ENCODE measurements at regions not wholly inside any gene's neighbourhood (a gene's known extent, or its start where the extent isn't known, plus 50 kb on each side); places are given as distances from the start of the nearest gene placed in this dataset.
A peak's percentile ranks its signal among the peaks of the same experiment; 100 is the strongest.

GRCh38 chr13:73759434-73759833 lies 374.8 kb downstream of the KLF12 start:
- intact Hi-C loops (cut with DNase I): loop anchor here in 1 of 4 donors (10.0 kb wide), 1 partner anchor 525 kb away; no protein-coding TSS in a partner anchor

GRCh38 chr13:73757481-73758233 lies 376.5 kb downstream of the KLF12 start:
- no peaks in the 10 kb centered on the region for H3K36me3 ChIP-seq
- H3K27ac ChIP-seq: no peak overlapping the region
- no peak for DNase-seq
- H3K4me1 ChIP-seq (ENCODE audit: insufficient read depth): no peaks in the 10 kb centered on the region
- H3K9me3 ChIP-seq: no peaks in the 10 kb centered on the region
- WGBS, 3 donors: 42 to 86% (median 67%) methylated on average over 2 of the region's 2 CpGs
- H3K4me3 ChIP-seq: no peak overlapping the region
- TF ChIP-seq POLR2A (IDR thresholded peaks at IDR 0.05): no peak
- no peak for TF ChIP-seq CTCF (IDR thresholded peaks at IDR 0.05)
- no peak for TF ChIP-seq EP300 (IDR thresholded peaks at IDR 0.05)
- intact Hi-C loops (cut with DNase I): loop anchor here in 1 of 4 donors (10.0 kb wide), 1 partner anchor 527 kb away; no protein-coding TSS in a partner anchor
- H3K27me3 ChIP-seq: no peaks in the 10 kb centered on the region

More at GRCh38 chr13:73759434-73759833, 374.8 kb downstream of the KLF12 start:
- Histone ChIP-seq H3K4me1 (ENCODE audit: insufficient read depth) (no peaks in the 10 kb centered on the region), H3K4me3 (no peak overlapping the region), H3K27me3 (no peaks in the 10 kb centered on the region), H3K27ac (no peak overlapping the region), H3K9me3 (no peaks in the 10 kb centered on the region), H3K36me3 (no peaks in the 10 kb centered on the region)
- 88 to 90% (median 90%) methylated on average over 5 of the region's 5 CpGs for WGBS, 3 donors
- TF ChIP-seq POLR2A (IDR thresholded peaks at IDR 0.05) (no peak), EP300 (IDR thresholded peaks at IDR 0.05) (no peak), CTCF (IDR thresholded peaks at IDR 0.05) (no peak)
- no peak for DNase-seq

- Histone ChIP-seq H3K27ac (no peak overlapping the region), H3K4me1 (ENCODE audit: insufficient read depth) (no peaks in the 10 kb centered on the region), H3K36me3 (no peaks in the 10 kb centered on the region), H3K4me3 (no peak overlapping the region), H3K27me3 (no peaks in the 10 kb centered on the region), H3K9me3 (no peaks in the 10 kb centered on the region)
- TF ChIP-seq CTCF (IDR thresholded peaks at IDR 0.05) (peak; percentile 43 to 61 (median 47)), POLR2A (IDR thresholded peaks at IDR 0.05) (no peak)
- intact Hi-C loops (cut with DNase I): loop anchor here in 2 of 4 donors (5.0 to 10.0 kb wide), 2 partner anchors 530 to 1467 kb away; no protein-coding TSS in a partner anchor
- 57 to 59% (median 57%) methylated on average over 3 of the region's 3 CpGs for WGBS, 3 donors
- no peak for DNase-seq
These were observed 379.4 kb downstream of the KLF12 start for GRCh38 chr13:73754727-73755292.

GRCh38 chr13:73754241-73754640 lies 380.0 kb downstream of the KLF12 start:
- H3K4me1 ChIP-seq (ENCODE audit: insufficient read depth): no peaks in the 10 kb centered on the region
- H3K4me3 ChIP-seq: no peak overlapping the region
- no peaks in the 10 kb centered on the region for H3K9me3 ChIP-seq
- no peak for DNase-seq
- intact Hi-C loops (cut with DNase I): loop anchor here in 2 of 4 donors (5.0 to 10.0 kb wide), 2 partner anchors 531 to 1468 kb away; no protein-coding TSS in a partner anchor
- 41 to 50% (median 50%) methylated on average over 4 of the region's 4 CpGs for WGBS, 3 donors
- no peak overlapping the region for H3K27ac ChIP-seq
- H3K36me3 ChIP-seq: no peaks in the 10 kb centered on the region
- no peak for TF ChIP-seq CTCF (IDR thresholded peaks at IDR 0.05)
- no peak for TF ChIP-seq POLR2A (IDR thresholded peaks at IDR 0.05)
- no peak for TF ChIP-seq EP300 (IDR thresholded peaks at IDR 0.05)
- no peaks in the 10 kb centered on the region for H3K27me3 ChIP-seq

Data from ovary (tissue), 7 donors.